ENCODE measurements at regions not wholly inside any gene's neighbourhood (a gene's known extent, or its start where the extent isn't known, plus 50 kb on each side); places are given as distances from the start of the nearest gene placed in this dataset.

DNA sequence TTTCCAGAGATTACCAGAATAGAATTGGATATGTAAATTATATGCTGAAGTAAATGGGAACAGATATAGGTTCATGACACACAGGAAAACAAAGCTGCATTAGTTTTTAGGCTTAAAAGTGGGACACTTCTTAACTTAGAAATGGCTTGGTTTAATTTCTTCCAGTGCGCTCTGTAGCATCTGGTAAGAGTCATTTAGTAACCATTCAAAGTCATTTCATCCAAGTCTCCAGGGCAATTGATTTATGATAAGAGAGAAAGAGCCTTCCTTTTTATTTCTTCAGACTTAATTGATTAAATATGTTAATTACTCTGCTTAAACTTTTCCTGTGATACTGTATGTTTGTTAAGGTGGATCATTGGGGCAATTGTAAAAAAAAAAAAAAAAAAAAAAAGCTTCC, 368.0 kb downstream of the DOK5 start:
- DNase-seq: no peak
- no peak for ATAC-seq
- Histone ChIP-seq H3K36me3 (ENCODE audit: low read depth) (no peaks in the 10 kb centered on the region), H3K4me3 (no peak overlapping the region), H3K4me1 (ENCODE audit: low read depth) (no peaks in the 10 kb centered on the region), H3K9me3 (no peaks in the 10 kb centered on the region)
- intact Hi-C loops (cut with DNase I, micrococcal nuclease): no loop called here
- TF ChIP-seq, protein P1, sequence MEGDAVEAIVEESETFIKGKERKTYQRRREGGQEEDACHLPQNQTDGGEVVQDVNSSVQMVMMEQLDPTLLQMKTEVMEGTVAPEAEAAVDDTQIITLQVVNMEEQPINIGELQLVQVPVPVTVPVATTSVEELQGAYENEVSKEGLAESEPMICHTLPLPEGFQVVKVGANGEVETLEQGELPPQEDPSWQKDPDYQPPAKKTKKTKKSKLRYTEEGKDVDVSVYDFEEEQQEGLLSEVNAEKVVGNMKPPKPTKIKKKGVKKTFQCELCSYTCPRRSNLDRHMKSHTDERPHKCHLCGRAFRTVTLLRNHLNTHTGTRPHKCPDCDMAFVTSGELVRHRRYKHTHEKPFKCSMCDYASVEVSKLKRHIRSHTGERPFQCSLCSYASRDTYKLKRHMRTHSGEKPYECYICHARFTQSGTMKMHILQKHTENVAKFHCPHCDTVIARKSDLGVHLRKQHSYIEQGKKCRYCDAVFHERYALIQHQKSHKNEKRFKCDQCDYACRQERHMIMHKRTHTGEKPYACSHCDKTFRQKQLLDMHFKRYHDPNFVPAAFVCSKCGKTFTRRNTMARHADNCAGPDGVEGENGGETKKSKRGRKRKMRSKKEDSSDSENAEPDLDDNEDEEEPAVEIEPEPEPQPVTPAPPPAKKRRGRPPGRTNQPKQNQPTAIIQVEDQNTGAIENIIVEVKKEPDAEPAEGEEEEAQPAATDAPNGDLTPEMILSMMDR (IDR thresholded peaks at IDR 0.05): no peak

DNA sequence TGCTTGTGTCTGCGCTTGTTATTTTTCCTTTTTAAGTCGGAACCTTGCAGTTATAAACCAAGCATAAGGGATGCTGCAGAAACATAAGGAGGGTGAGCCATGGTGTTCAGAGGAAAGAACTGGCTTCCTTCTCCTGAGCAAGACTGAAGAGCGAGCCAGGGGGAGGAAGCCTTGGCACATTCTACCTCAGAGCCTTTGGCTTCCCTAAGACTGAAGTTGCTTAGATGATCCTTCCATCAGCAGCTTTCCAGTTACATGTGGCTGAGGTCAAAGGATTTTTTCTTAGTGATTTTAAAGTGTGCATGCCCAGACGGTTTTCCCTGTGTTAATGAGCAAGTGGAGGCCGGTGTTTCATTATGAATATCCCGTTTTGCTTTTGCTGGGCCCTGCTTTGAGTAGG, 363.8 kb downstream of the DOK5 start:
- intact Hi-C loops (cut with DNase I, micrococcal nuclease): no loop called here
- no peak for ATAC-seq
- TF ChIP-seq, protein P1 (IDR thresholded peaks at IDR 0.05): no peak

GRCh38 chr20:54837226-54837625, 361.8 kb downstream of the DOK5 start:
- ATAC-seq (no peak), DNase-seq (no peak)
- no peak overlapping the region for H3K4me3 ChIP-seq
- intact Hi-C loops (cut with DNase I, micrococcal nuclease): no loop called here
- no peaks in the 10 kb centered on the region for H3K9me3 ChIP-seq
- no peaks in the 10 kb centered on the region for H3K4me1 ChIP-seq (ENCODE audit: low read depth)
- H3K36me3 ChIP-seq (ENCODE audit: low read depth): no peaks in the 10 kb centered on the region
- TF ChIP-seq, protein P1 (IDR thresholded peaks at IDR 0.05): no peak

More for the DNA sequence above, 363.8 kb downstream of the DOK5 start:
- H3K9me3 ChIP-seq: no peaks in the 10 kb centered on the region
- DNase-seq: no peak
- H3K4me3 ChIP-seq: no peak overlapping the region
- no peaks in the 10 kb centered on the region for H3K4me1 ChIP-seq (ENCODE audit: low read depth)
- H3K36me3 ChIP-seq (ENCODE audit: low read depth): no peaks in the 10 kb centered on the region

- DNase-seq: no peak
- Histone ChIP-seq H3K9me3 (no peaks in the 10 kb centered on the region), H3K4me1 (ENCODE audit: low read depth) (no peaks in the 10 kb centered on the region), H3K4me3 (no peak overlapping the region), H3K36me3 (ENCODE audit: low read depth) (no peaks in the 10 kb centered on the region)
- TF ChIP-seq, protein P1 (IDR thresholded peaks at IDR 0.05): no peak
- intact Hi-C loops (cut with DNase I, micrococcal nuclease): no loop called here
- no peak for ATAC-seq
These were observed 347.0 kb downstream of the DOK5 start for GRCh38 chr20:54822386-54822785.

GRCh38 chr20:54820392-54820791, 345.0 kb downstream of the DOK5 start:
- TF ChIP-seq, protein P1 (IDR thresholded peaks at IDR 0.05): no peak
- H3K9me3 ChIP-seq: no peaks in the 10 kb centered on the region
- no peak overlapping the region for H3K4me3 ChIP-seq
- no peaks in the 10 kb centered on the region for H3K4me1 ChIP-seq (ENCODE audit: low read depth)
- H3K36me3 ChIP-seq (ENCODE audit: low read depth): no peaks in the 10 kb centered on the region
- DNase-seq: no peak
- no peak for ATAC-seq
- intact Hi-C loops (cut with DNase I, micrococcal nuclease): no loop called here

DNA sequence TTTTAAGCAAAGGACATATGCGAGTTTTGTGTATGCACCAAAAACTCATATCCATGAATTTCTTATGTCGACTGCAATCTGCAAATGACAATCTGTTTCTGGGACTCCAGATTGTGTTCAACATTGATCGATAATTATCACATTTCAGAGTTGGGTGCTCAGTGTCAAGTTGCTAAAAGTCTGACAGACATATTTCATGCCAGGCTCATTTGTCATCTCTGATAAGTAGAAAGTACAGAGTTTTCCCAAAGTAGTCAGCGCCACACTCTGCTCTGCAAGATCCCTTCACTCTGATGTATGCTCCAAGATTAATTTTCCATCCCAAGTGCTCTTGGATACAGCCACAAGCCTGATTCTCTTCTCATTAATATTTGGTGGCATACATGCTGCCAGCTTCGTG, 331.1 kb downstream of the DOK5 start:
- intact Hi-C loops (cut with DNase I, micrococcal nuclease): no loop called here
- Histone ChIP-seq H3K36me3 (ENCODE audit: low read depth) (no peaks in the 10 kb centered on the region), H3K4me3 (no peak overlapping the region), H3K4me1 (ENCODE audit: low read depth) (no peaks in the 10 kb centered on the region), H3K9me3 (no peaks in the 10 kb centered on the region)
- ATAC-seq (no peak), DNase-seq (no peak)
- TF ChIP-seq, protein P1 (IDR thresholded peaks at IDR 0.05): no peak

All from mucosa of descending colon (tissue), 3 donors.